ENCODE measurements at regions not wholly inside any gene's neighbourhood (a gene's known extent, or its start where the extent isn't known, plus 50 kb on each side); places are given as distances from the start of the nearest gene placed in this dataset.

DNA sequence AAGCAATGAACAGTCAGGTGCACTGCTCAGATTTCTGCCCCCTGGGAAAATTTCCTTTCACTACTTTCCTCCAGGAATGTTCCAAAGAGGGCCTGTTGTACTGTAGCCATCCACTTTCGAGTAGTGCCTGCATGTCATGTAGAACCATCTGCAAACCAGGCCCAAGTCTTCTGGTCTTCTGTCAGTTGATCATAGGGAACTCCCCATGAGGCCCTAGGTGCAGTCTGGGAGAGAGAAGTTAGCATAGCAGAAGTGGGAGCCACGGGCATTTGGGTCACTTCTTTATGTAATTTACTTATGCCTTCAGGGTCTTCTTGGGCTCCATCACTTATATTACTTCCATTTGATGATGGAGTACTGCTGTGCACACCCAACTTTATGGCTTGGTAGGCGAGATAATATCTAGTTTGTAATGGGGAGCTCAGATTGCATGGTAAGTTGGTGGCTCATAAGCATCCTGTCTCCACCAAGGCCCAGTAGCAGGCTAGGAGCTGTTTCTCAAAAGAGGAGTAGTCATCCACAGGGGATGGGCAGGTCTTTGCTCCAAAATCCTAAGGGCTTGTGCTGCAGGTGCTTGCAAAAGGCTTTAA, 151.4 kb downstream of the NFKBIZ start:
- H3K36me3 ChIP-seq (replicated peaks in 1 of 2; ENCODE audit: control insufficient read depth in 1 of 2, insufficient read depth in 2 of 2, low read length in 2 of 2): no peaks in the 10 kb centered on the region
- no peak for DNase-seq (ENCODE audit: low spot score)
- H2AFZ ChIP-seq (ENCODE audit: low read length): no peak overlapping the region
- no peaks in the 10 kb centered on the region for H3K79me2 ChIP-seq (ENCODE audit: insufficient read depth, low read length)
- intact Hi-C loops (cut with micrococcal nuclease; ENCODE audit: unreplicated experiment): no loop called here
- no peak for ATAC-seq
- H3K4me3 ChIP-seq (replicated peaks in 1 of 3; ENCODE audit: insufficient read depth in 1 of 3, low read depth in 2 of 3, low read length in 3 of 3): no peak overlapping the region
- no peak overlapping the region for H3K27ac ChIP-seq (ENCODE audit: extremely low read length, insufficient read depth, low read length)
- no peaks in the 10 kb centered on the region for H4K20me1 ChIP-seq (ENCODE audit: insufficient read depth, low read length)
- H3K9ac ChIP-seq (ENCODE audit: insufficient read depth, low read depth, low read length): no peak overlapping the region
- TF ChIP-seq, protein P1, sequence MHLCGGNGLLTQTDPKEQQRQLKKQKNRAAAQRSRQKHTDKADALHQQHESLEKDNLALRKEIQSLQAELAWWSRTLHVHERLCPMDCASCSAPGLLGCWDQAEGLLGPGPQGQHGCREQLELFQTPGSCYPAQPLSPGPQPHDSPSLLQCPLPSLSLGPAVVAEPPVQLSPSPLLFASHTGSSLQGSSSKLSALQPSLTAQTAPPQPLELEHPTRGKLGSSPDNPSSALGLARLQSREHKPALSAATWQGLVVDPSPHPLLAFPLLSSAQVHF (CRISPR knock-in tag; IDR thresholded peaks at IDR 0.05): no peak
- TF ChIP-seq AFF4 (CRISPR knock-in tag; IDR thresholded peaks at IDR 0.05): no peak
- TF ChIP-seq GMEB2 (CRISPR knock-in tag; IDR thresholded peaks at IDR 0.05; ENCODE audit: low read depth): no peak
- TF ChIP-seq PHF5A (CRISPR knock-in tag; IDR thresholded peaks at IDR 0.05; ENCODE audit: low read depth, unreplicated experiment): no peak
- no peak for TF ChIP-seq SRSF9 (IDR thresholded peaks at IDR 0.05; ENCODE audit: borderline replicate concordance, insufficient read depth, low read depth, low read length, poor library complexity, severe bottlenecking)
- TF ChIP-seq FOXC1 (CRISPR knock-in tag; IDR thresholded peaks at IDR 0.05; ENCODE audit: borderline replicate concordance): no peak
- TF ChIP-seq ZNF251 (CRISPR knock-in tag; IDR thresholded peaks at IDR 0.05): no peak
- TF ChIP-seq U2AF1 (optimal IDR thresholded peaks at IDR 0.05; ENCODE audit: low read depth, low read length): no peak
- no peaks in the 10 kb centered on the region for H3K9me3 ChIP-seq (ENCODE audit: low read length)
- in situ Hi-C loops (cut with HindIII; ENCODE audit: extremely low pct_ligation_motif_present, low pct_unique_long_range_greater_than_20kb): no loop called here
- ChIA-PET POLR2A (no interaction called here), CTCF (ENCODE audit: low intra/inter-chr PET ratio, low total read pairs) (no interaction called here)
- no peaks in the 10 kb centered on the region for H3K4me1 ChIP-seq (ENCODE audit: insufficient read depth, low read length)
- WGBS (ENCODE audit: low lambda C conversion rate): 0% methylated on average over 3 of the region's 3 CpGs
- no peak overlapping the region for H3K4me2 ChIP-seq (ENCODE audit: low read depth, low read length)
- FAIRE-seq: no peak
- no TSS peak for BruUV-seq (replicated peaks)
- H3K27me3 ChIP-seq (ENCODE audit: control insufficient read depth in 1 of 2, insufficient read depth in 2 of 2, low read length in 2 of 2): no peaks in the 10 kb centered on the region
